HEK293T (cell line): ENCODE measurements at regions not wholly inside any gene's neighbourhood (a gene's known extent, or its start where the extent isn't known, plus 50 kb on each side); places are given as distances from the start of the nearest gene placed in this dataset.

ENCODE experiments used
- CTCF ChIA-PET: fragments of 350-600 bp; formaldehyde crosslinking; extraction: SDS; loops from one replicate; lab custom pipeline; 2021; ENCODE audit warnings: antibody characterized with exemption, inconsistent platforms; lab: Yijun Ruan, JAX
- POLR2A ChIA-PET: fragments of 350-600 bp; formaldehyde crosslinking; extraction: SDS; loops from one replicate; lab custom pipeline; 2020; ENCODE audit warnings: antibody characterized with exemption, inconsistent platforms; lab: Yijun Ruan, JAX
- DNase-seq: peaks from one replicate; pipeline ENCODE4 v3.0.0; 2012; ENCODE audit warnings: mixed read lengths; ENCODE audit errors: extremely low spot score
- ARNT ChIP-seq: fragments of 450-650 bp; IDR thresholded peaks from 2 replicates; pipeline ENCODE4 v1.6.1; 2017; ENCODE audit warnings: mild to moderate bottlenecking
- BHLHE40 ChIP-seq: fragments of 450-650 bp; IDR thresholded peaks from 2 replicates; pipeline ENCODE4 v1.6.1; 2016; ENCODE audit warnings: mild to moderate bottlenecking, moderate library complexity, borderline replicate concordance
- CTBP1 ChIP-seq: fragments of 450-650 bp; IDR thresholded peaks from 2 replicates; pipeline ENCODE4 v1.6.1; 2016; ENCODE audit warnings: borderline replicate concordance
- ELF4 ChIP-seq: fragments of 450-650 bp; IDR thresholded peaks from 2 replicates; pipeline ENCODE4 v1.6.1; 2017; ENCODE audit warnings: antibody characterized with exemption
- FOXA1 ChIP-seq: fragments of 450-650 bp; IDR thresholded peaks from 2 replicates; pipeline ENCODE4 v1.6.1; 2016; ENCODE audit warnings: mild to moderate bottlenecking
- FOXK2 ChIP-seq: fragments of 450-650 bp; IDR thresholded peaks from 2 replicates; pipeline ENCODE4 v1.6.1; 2016; ENCODE audit warnings: mild to moderate bottlenecking
- FOXM1 ChIP-seq: fragments of 450-650 bp; IDR thresholded peaks from 2 replicates; pipeline ENCODE4 v1.6.1; 2017; ENCODE audit warnings: mild to moderate bottlenecking, borderline replicate concordance
- HDGF ChIP-seq: fragments of 450-650 bp; IDR thresholded peaks from 2 replicates; pipeline ENCODE4 v1.6.1; 2017; ENCODE audit warnings: antibody characterized with exemption, borderline replicate concordance
- L3MBTL2 ChIP-seq: fragments of 450-650 bp; conservative IDR thresholded peaks from 2 replicates; pipeline ENCODE4 v1.6.1; 2016; ENCODE audit warnings: mild to moderate bottlenecking
- LEF1 ChIP-seq: fragments of 450-650 bp; IDR thresholded peaks from 2 replicates; pipeline ENCODE4 v1.6.1; 2017; ENCODE audit warnings: mild to moderate bottlenecking, borderline replicate concordance
- NFRKB ChIP-seq: fragments of 450-650 bp; IDR thresholded peaks from 2 replicates; pipeline ENCODE4 v1.6.1; 2016; ENCODE audit warnings: mild to moderate bottlenecking, moderate library complexity
- PKNOX1 ChIP-seq: fragments of 450-650 bp; IDR thresholded peaks from 2 replicates; pipeline ENCODE4 v1.6.1; 2016
- SP1 ChIP-seq: fragments of 450-650 bp; IDR thresholded peaks from 2 replicates; pipeline ENCODE4 v1.6.1; 2017
- SUZ12 ChIP-seq: fragments of 450-650 bp; IDR thresholded peaks from 2 replicates; pipeline ENCODE4 v1.6.1; 2016; ENCODE audit warnings: mild to moderate bottlenecking
- TARDBP ChIP-seq: fragments of 450-650 bp; IDR thresholded peaks from 2 replicates; pipeline ENCODE4 v1.6.1; 2016
- ZNF384 ChIP-seq: fragments of 450-650 bp; IDR thresholded peaks from 2 replicates; pipeline ENCODE4 v1.6.1; 2016

GRCh38 chr2:41728788-41729338 lies 319.0 kb upstream of the PKDCC start:
- ChIA-PET POLR2A (no interaction called here), CTCF (no interaction called here)
- DNase-seq: no peak
- no peak for TF ChIP-seq FOXA1

GRCh38 chr2:41729800-41730364 lies 317.9 kb upstream of the PKDCC start:
- DNase-seq: no peak
- POLR2A ChIA-PET: no interaction called here
- TF ChIP-seq LEF1 (no peak), CTBP1 (no peak), HDGF (no peak), PKNOX1 (no peak), BHLHE40 (no peak), L3MBTL2 (no peak), ELF4 (no peak), ARNT (no peak), SUZ12 (no peak), FOXM1 (no peak), FOXA1 (no peak), FOXK2 (no peak), TARDBP (no peak), NFRKB (no peak), SP1 (no peak), ZNF384 (no peak)
- CTCF ChIA-PET: no interaction called here

- POLR2A ChIA-PET: no interaction called here
- TF ChIP-seq HDGF (no peak), SP1 (no peak), LEF1 (no peak), NFRKB (no peak), SUZ12 (no peak), CTBP1 (no peak), FOXA1 (no peak), FOXM1 (no peak), ELF4 (no peak), PKNOX1 (no peak), ARNT (no peak), FOXK2 (no peak), BHLHE40 (no peak), TARDBP (no peak), L3MBTL2 (no peak), ZNF384 (no peak)
- CTCF ChIA-PET: interaction anchor here (0.6 kb wide), 1 partner anchor 1889 kb away, joined by 3 read pairs; no protein-coding TSS in a partner anchor
Observed at GRCh38 chr2:41735006-41735405, 312.8 kb upstream of the PKDCC start.

DNA sequence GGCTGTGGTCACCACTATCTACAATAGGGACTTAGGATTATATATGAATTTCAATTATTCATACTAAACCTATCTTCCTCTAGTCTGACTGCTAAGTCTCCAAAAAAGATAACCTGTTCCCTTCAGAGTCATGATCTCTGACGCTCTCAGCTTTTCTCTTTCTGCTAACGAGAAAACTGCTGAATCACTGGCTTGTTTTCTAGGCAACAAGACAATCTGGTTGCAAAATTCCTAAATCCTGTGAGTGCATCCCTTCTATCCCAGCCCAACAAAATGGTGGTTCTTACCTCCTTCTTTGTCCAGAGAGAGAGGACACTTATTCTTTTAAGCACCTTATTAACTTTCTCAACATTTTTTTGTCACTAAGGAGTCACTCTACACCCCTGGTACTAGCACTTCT lies 312.3 kb upstream of the PKDCC start:
- TF ChIP-seq NFRKB (no peak), SP1 (no peak), ZNF384 (no peak), FOXK2 (no peak)
- DNase-seq: no peak
- ChIA-PET POLR2A (no interaction called here), CTCF (no interaction called here)

More at GRCh38 chr2:41735006-41735405, 312.8 kb upstream of the PKDCC start:
- DNase-seq: no peak

GRCh38 chr2:41736105-41736567 lies 311.7 kb upstream of the PKDCC start:
- no peak for DNase-seq
- no peak for TF ChIP-seq HDGF
- TF ChIP-seq TARDBP: no peak
- no peak for TF ChIP-seq SUZ12
- TF ChIP-seq SP1: no peak
- TF ChIP-seq LEF1: no peak
- TF ChIP-seq ELF4: no peak
- no peak for TF ChIP-seq NFRKB
- no peak for TF ChIP-seq BHLHE40
- TF ChIP-seq L3MBTL2: no peak
- TF ChIP-seq FOXK2: no peak
- no peak for TF ChIP-seq ZNF384
- ChIA-PET POLR2A (no interaction called here), CTCF (no interaction called here)

GRCh38 chr2:41736586-41736985 lies 311.2 kb upstream of the PKDCC start:
- DNase-seq: no peak
- CTCF ChIA-PET: no interaction called here
- POLR2A ChIA-PET: no interaction called here
- TF ChIP-seq HDGF (no peak), CTBP1 (no peak), L3MBTL2 (no peak), PKNOX1 (no peak), FOXA1 (no peak), ARNT (no peak), ZNF384 (no peak)

DNA sequence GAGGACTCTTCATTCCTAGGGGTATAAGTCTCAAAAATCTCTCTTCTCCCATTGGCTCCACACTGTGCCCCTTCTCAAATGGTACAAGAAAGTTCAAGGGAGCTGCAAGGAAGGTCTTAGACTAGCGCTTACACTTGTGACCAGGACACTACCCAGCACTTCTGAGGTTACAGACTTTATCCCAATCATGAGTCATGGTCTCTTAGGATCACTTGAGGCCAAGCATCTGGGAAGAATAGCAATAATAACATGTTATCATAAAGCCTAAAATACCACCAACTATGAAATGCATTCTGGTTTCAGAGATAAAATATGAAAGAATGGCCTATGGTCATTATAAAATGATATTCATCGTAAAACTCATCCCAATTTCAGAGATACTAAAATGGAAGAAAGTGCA lies 309.9 kb upstream of the PKDCC start:
- no peak for DNase-seq
- CTCF ChIA-PET: no interaction called here

More for the DNA sequence above, 309.9 kb upstream of the PKDCC start:
- no peak for TF ChIP-seq ARNT
- TF ChIP-seq LEF1: no peak
- TF ChIP-seq FOXA1: no peak
- no peak for TF ChIP-seq SUZ12
- no peak for TF ChIP-seq SP1
- no peak for TF ChIP-seq ZNF384
- TF ChIP-seq FOXM1: no peak
- TF ChIP-seq L3MBTL2: no peak
- TF ChIP-seq ELF4: no peak
- POLR2A ChIA-PET: no interaction called here
